ENCODE measurements at regions not wholly inside any gene's neighbourhood (a gene's known extent, or its start where the extent isn't known, plus 50 kb on each side); places are given as distances from the start of the nearest gene placed in this dataset.

DNA sequence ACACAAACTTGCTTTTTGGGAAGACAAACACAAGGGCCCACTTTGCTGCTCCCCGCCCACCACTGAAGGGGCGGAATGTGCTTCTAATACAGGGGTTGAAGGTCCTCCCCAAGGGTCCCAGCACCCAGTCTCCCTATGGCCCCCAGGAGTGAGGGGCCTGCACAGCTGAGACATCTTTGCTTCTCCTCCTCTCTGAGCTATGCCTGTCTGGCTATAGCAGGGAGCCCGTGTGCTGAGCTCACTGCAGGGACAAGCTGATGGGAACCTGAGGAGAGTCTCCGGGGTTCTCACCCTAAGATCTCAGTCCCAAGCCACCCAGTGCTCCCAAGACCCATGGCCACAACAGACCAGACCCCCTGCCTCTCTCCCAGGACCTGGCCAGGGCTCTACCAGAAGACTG is 61.1 kb upstream of the ACAN start:
- DNase-seq (ENCODE audit: low spot score), result no peak

DNA sequence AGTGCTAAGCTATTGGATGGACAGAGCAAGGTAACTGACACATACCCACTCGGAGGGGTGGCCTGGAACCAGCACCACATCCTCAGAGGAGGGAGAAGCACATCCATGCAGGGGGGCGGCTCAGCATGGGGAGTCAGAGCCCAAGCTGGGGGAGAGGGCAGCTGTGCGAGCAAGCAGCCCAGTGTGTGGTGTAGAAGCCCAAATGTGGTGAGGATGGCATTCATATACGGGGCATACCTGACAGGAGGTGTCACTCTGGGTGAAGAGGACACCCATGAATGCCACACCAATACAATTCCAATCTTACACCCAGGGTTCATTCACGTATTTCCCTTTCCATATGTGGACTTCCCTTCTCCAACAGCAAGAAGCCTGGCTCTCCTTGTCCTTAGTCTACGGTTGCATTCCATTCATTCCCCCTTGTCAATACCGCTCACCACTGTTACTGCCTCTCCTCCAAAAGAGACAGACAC is 58.7 kb upstream of the ACAN start:
- DNase-seq (ENCODE audit: low spot score), result no peak

DNA sequence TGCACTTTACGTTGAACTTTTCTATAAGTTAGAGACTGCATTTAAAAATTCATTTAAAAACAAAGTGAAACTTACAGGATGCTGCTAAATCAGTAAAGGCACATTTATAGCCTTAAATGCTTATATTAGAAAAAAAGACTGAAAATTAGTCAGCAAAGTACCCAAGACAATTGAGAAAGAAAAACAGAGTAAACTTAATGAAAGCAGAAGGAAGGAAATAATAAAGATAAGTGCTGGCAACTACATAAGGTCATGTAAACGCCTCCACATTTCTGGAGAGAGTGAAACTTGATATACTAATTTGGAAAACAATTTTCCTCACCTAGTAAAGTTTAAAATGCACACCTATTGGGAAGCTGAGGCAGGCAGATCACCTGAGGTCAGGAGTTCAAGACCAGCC is 58.2 kb upstream of the ACAN start:
- no peak for DNase-seq (ENCODE audit: low spot score)

DNA sequence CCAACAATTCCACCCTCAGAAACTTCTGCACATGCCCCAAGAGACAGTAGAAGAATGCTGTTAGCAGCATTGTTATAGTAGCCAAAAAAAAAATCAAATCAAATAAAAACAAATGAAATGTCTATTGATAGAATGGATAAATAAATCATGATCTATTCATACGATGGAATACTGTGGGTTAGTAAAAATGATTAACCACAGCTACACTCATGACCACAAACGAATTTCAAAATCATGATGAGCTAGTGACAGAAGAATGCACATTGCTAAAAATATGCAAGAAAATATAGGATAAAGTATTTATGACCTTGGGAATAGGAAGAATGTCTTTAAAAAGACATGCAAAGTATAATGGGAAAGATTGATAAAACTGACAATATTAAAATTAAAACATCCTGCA is 57.5 kb upstream of the ACAN start:
- DNase-seq (ENCODE audit: low spot score), result no peak

DNA sequence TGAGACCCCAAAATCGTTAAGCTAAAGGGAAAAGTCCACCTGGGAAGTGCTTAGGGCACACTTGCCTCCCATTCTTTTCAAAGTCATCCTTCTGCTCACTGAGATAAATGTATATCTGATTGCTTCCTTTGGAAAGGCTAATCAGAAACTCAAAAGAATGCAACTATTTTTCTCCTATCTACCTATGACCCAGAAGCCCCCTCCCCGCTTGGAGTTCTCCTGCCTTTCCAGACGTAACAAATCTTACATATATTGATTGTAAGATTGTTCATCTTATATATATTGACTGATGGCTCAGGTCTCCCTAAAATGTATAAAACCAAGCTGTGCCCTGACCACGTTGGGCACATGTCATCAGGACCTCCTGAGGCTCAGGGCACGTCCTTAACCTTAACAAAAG is 56.8 kb upstream of the ACAN start:
- DNase-seq (ENCODE audit: low spot score), result no peak

DNA sequence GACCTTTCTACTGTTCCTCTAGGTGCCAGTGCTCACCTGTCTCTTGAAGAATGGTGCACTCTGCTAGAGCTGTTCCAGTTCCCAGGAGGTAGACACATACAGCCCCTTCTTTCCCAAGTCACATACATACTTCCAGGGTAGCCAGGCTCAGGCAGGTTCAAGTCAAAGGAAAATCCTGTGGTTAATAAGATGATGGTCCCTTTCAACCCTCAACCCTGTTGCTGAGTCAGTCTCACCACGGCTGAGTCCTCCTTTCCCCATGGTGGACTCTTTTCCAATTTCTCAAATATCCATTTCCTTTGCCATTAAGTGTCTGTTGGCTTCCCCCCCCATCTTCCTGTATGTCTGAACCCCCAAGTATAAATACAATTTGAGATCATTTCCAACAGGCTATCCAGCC is 56.1 kb upstream of the ACAN start:
- no peak for DNase-seq (ENCODE audit: low spot score)

DNA sequence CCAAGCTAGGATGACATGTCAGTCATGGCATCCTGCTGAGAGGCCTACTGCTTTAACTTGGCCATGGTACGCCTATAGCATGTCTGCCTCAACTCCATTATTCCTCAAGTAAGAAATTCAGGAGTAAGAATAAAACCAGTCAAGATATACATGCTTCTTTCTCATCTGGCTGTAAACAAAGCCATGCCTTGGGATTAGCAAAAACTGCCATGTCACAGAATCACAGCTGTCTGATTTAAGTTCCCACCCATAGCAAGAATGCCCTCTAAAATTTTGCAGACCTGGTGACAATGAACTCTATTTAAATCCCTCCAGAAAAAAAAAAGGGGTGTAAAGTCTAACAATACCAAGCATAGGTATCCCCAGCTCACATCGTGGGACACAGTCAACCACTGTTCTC is 55.6 kb upstream of the ACAN start:
- no peak for DNase-seq (ENCODE audit: low spot score)

DNA sequence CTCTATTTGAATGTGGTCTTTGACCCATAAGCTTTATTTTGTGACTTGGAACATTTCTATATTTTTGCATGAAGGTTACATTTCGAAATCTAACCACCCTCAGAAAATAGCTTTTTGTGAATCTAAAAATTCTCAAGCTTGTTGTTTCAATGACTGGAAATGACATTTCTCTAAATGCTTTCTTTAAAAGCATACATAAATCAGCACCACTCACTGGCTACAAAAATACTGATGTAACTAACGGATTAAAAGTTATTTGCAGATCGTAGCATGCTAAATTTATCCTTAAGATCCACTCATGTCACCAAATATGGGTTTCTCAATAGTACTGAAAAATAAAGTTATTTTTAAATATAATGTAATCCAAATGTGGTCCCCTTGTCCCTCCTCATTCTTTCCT is 55.2 kb upstream of the ACAN start:
- DNase-seq (ENCODE audit: low spot score), result no peak

DNA sequence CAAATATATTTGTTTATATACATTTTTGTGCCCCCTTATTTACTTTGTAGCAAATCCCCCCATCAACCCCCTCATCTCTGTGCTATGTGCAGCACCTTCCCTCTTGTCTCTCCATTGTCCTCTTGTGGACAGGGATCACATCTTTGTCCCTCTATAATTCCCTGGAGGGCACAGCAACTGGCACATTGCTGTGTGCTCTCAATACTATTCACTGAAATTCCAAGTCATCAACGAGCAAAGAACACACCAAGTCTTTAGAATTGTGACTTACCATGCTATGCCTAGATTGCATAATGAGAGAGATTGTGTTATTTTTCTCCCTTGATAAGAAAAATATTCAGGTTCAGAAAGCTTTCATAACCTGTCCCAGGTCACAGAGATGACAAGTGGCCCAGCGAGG is 54.6 kb upstream of the ACAN start:
- DNase-seq (ENCODE audit: low spot score), result no peak

DNA sequence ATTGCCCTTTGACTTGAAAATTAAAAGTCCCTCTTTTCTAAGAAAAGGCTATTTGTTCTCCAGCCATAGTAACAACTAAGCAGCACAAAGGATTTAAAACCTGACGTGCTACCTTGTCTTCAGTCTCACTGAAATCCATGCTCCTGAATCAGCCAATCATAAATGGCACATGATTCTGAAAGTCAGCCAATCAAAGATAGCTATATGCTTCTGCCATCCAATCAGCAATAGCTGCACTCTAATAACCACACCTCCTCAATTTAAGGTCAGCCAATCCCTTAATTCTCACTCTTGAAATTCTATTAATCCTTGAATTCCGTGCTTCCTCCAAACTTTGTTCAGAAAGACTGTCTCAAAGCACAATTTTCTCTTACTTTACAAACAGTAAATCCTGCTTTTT is 53.5 kb upstream of the ACAN start:
- no peak for DNase-seq (ENCODE audit: low spot score)

DNA sequence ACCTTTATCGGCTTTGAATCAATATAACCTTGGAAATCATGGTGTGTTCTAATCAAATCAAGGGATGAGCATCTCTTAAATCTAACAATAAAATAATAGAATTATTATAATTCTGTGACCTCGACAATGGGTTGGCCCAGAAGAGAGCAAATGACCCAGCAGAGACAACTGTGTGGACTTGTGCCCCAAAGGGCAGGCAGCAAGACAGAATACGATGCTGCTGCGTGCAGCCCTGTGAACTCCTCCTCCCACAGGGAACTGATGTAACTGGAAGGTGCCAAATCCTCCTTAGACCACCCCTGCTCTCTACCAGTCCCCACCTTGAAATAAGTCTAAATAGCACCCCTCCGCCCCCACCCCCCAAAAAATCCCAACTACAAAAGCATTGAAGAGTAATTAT is 50.7 kb upstream of the ACAN start:
- DNase-seq (ENCODE audit: low spot score), result no peak

DNA sequence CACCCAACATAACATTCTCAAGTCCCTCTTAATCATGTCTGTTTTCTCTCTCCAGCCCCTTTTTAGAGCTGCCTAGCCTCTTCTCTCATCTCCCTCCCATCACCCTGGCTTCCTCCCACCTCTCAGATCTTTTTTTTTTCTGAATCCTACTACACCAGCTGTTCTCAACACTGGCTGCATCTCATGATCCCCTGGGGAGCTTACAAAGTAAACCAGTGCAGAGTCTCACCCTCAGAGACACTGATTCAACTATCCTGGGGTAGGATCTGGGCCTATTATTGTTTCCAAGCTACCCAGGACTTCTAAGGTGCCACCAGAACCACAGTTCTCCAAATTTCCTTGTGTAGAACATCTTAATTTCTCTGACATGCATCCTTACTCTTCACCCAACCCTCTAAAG is 50.3 kb upstream of the ACAN start:
- DNase-seq (ENCODE audit: low spot score), result no peak

Data from mesenteric fat pad (tissue), 1 donor.